GM12878 (cell line): ENCODE measurements at regions not wholly inside any gene's neighbourhood (a gene's known extent, or its start where the extent isn't known, plus 50 kb on each side); places are given as distances from the start of the nearest gene placed in this dataset.

Experiments used
- ATAC-seq: fragments of 200-7000 bp; cut with Tn5 transposase; 3 replicates; pipeline ENCODE4 v1.9.1; 2020; ENCODE audit warnings: mild to moderate bottlenecking, moderate library complexity
- BruUV-seq: library from RNA; stranded (reverse); fragments of 400-500 nt; replicated peaks from 2 replicates; lab custom pipeline; 2021; lab: Mats Ljungman, UMichigan
- CTCF ChIA-PET: fragments of 300-600 bp; sonication (Branson Sonifier 250); formaldehyde crosslinking; extraction: SDS; loops from one replicate; lab custom pipeline; 2021; ENCODE audit warnings: inconsistent platforms; lab: Yijun Ruan, JAX
- POLR2A ChIA-PET: fragments of 350-600 bp; formaldehyde crosslinking; extraction: SDS; loops from one replicate; lab custom pipeline; 2021; ENCODE audit warnings: inconsistent platforms; lab: Charles Lee
- RAD21 ChIA-PET: fragments of 300-600 bp; sonication (Branson Sonifier 250); formaldehyde crosslinking; loops from one replicate; lab custom pipeline; 2023; ENCODE audit warnings: antibody characterized with exemption; ENCODE audit not compliant: unreplicated experiment; lab: Charles Lee
- SMC1A ChIA-PET: fragments of 300-600 bp; sonication (Branson Sonifier 250); formaldehyde crosslinking; loops from one replicate; lab custom pipeline; 2023; ENCODE audit not compliant: unreplicated experiment, uncharacterized antibody; lab: Charles Lee
- DNase-seq: peaks from one replicate; pipeline ENCODE4 v3.0.0-alpha.2; 2011; ENCODE audit warnings: low read depth, low spot score
- FAIRE-seq: peaks from 3 replicates; lab custom pipeline; 2011; peaks lifted over from hg19 to GRCh38; lab: Jason Lieb, UNC
- H2AFZ ChIP-seq: 2 replicates; pipeline ENCODE4 v1.6.0; 2011; ENCODE audit warnings: low read depth, low read length, control low read depth; ENCODE audit not compliant: control insufficient read depth
- H3K27ac ChIP-seq: 2 replicates; pipeline ENCODE4 v1.5.1; 2011; ENCODE audit warnings: control low read depth; ENCODE audit not compliant: control insufficient read depth, insufficient read depth
- H3K27me3 ChIP-seq, 2 experiments: replicated peaks in 1 of 2; 2 replicates each; pipeline versions ENCODE4 v1.6.0 to v1.6.1; 2011; ENCODE audit warnings: low read length in 1 of 2; ENCODE audit not compliant: control insufficient read depth in 2 of 2, insufficient read depth in 2 of 2
- H3K36me3 ChIP-seq, 2 experiments: 2 replicates each; pipeline ENCODE4 v1.5.1; 2011; ENCODE audit warnings: low read length in 1 of 2; ENCODE audit not compliant: control insufficient read depth in 2 of 2, insufficient read depth in 2 of 2
- H3K4me1 ChIP-seq: 2 replicates; pipeline ENCODE4 v1.6.1; 2011; ENCODE audit warnings: mild to moderate bottlenecking, low read length, moderate library complexity, mixed read lengths; ENCODE audit not compliant: control insufficient read depth, insufficient read depth
- H3K4me2 ChIP-seq: 2 replicates; pipeline ENCODE4 v1.6.0; 2011; ENCODE audit warnings: control low read depth; ENCODE audit not compliant: control insufficient read depth, insufficient read depth
- H3K4me3 ChIP-seq: fragments of 200-600 bp; sonication (generic); 2 replicates; pipeline ENCODE4 v1.5.1; 2016
- H3K79me2 ChIP-seq: 2 replicates; pipeline ENCODE4 v1.6.0; 2011; ENCODE audit warnings: low read length; ENCODE audit not compliant: control insufficient read depth, insufficient read depth
- H3K9ac ChIP-seq: 2 replicates; pipeline ENCODE4 v1.8.0; 2011; ENCODE audit warnings: low read length, control low read depth, mixed read lengths; ENCODE audit not compliant: control insufficient read depth, insufficient read depth
- H3K9me3 ChIP-seq: replicated peaks from 3 replicates; pipeline ENCODE4 v1.5.1; 2011; ENCODE audit warnings: mild to moderate bottlenecking, low read length; ENCODE audit not compliant: control insufficient read depth, insufficient read depth
- H4K20me1 ChIP-seq: 2 replicates; pipeline ENCODE4 v1.6.0; 2011; ENCODE audit not compliant: control insufficient read depth, insufficient read depth
- BCL11A ChIP-seq: IDR thresholded peaks from 2 replicates; pipeline ENCODE4 v1.6.1; 2011; ENCODE audit warnings: low read depth, low read length
- CEBPB ChIP-seq, 2 experiments: fragments of 150-350 bp in 1 of 2; IDR thresholded peaks; 2 replicates each; pipeline ENCODE4 v1.6.1; 2012 to 2014; ENCODE audit warnings: low read depth in 2 of 2, low read length in 2 of 2, borderline replicate concordance in 1 of 2, inconsistent platforms in 1 of 2
- E4F1 ChIP-seq: fragments of 450-650 bp; IDR thresholded peaks from 2 replicates; pipeline ENCODE4 v1.6.1; 2018; ENCODE audit warnings: borderline replicate concordance, mild to moderate bottlenecking; ENCODE audit not compliant: partially characterized antibody
- EZH2 ChIP-seq: IDR thresholded peaks from 2 replicates; pipeline ENCODE4 v1.6.1; 2012; ENCODE audit warnings: low read depth, mild to moderate bottlenecking, control low read depth, inconsistent platforms, low read length, borderline replicate concordance; ENCODE audit not compliant: control insufficient read depth
- GATAD2B ChIP-seq: fragments of 450-650 bp; conservative IDR thresholded peaks from 2 replicates; pipeline ENCODE4 v1.6.1; 2017; ENCODE audit warnings: low read depth, mild to moderate bottlenecking, moderate library complexity
- HSF1 ChIP-seq: fragments of 150-350 bp; IDR thresholded peaks from 2 replicates; pipeline ENCODE4 v1.6.1; 2014; ENCODE audit warnings: mild to moderate bottlenecking, low read depth, low read length
- NFYA ChIP-seq: IDR thresholded peaks from 2 replicates; pipeline ENCODE4 v1.6.1; 2011; ENCODE audit warnings: low read depth, mild to moderate bottlenecking, low read length, improper control_type of control experiment, borderline replicate concordance
- SUPT20H ChIP-seq: IDR thresholded peaks from 2 replicates; pipeline ENCODE4 v1.6.1; 2011; ENCODE audit warnings: low read depth, mild to moderate bottlenecking, low read length, moderate library complexity, borderline replicate concordance; ENCODE audit not compliant: control insufficient read depth
- TCF3 ChIP-seq: IDR thresholded peaks from 2 replicates; pipeline ENCODE4 v1.6.1; 2012; ENCODE audit warnings: low read depth, mild to moderate bottlenecking, low read length, borderline replicate concordance; ENCODE audit not compliant: insufficient read depth
- ZBTB11 ChIP-seq: fragments of 450-650 bp; formaldehyde crosslinking; IDR thresholded peaks from 2 replicates; pipeline ENCODE4 v1.5.0; 2022; ENCODE audit warnings: mild to moderate bottlenecking, missing genetic modification characterization
- ZNF217 ChIP-seq: fragments of 450-650 bp; IDR thresholded peaks from 2 replicates; pipeline ENCODE4 v1.6.1; 2017; ENCODE audit warnings: antibody characterized with exemption, mild to moderate bottlenecking
- ZNF622 ChIP-seq: fragments of 450-650 bp; IDR thresholded peaks from 2 replicates; pipeline ENCODE4 v1.6.1; 2017; ENCODE audit warnings: mild to moderate bottlenecking, inconsistent platforms
- WGBS: methylation state at CpG from one replicate; pipeline ENCODE4 v1.1.6; 2016; ENCODE audit warnings: low lambda C conversion rate; ENCODE audit not compliant: insufficient replicate concordance, insufficient coverage; ENCODE audit errors: missing lambda C conversion rate; 5-methylcytosine and 5-hydroxymethylcytosine counted together
- in situ Hi-C: fragments of 300-500 bp; cut with MboI; formaldehyde crosslinking; loops from 9 replicates; pipeline ENCODE4 v1.14.3; 2018; ENCODE audit warnings: mixed read lengths
- intact Hi-C: fragments of 100-400 bp; cut with micrococcal nuclease; formaldehyde crosslinking; loops from one replicate; pipeline ENCODE4 v1.14.2; 2022; ENCODE audit not compliant: unreplicated experiment

GRCh38 chr17:71500761-71501555 is 619.9 kb upstream of the SOX9 start:
- Histone ChIP-seq H3K4me1 (no peaks in the 10 kb centered on the region), H4K20me1 (no peaks in the 10 kb centered on the region), H3K4me2 (no peak overlapping the region), H3K36me3 (no peaks in the 10 kb centered on the region), H3K4me3 (no peak overlapping the region), H3K79me2 (no peaks in the 10 kb centered on the region), H3K9ac (no peak overlapping the region), H3K27me3 (no peaks in the 10 kb centered on the region), H3K9me3 (no peaks in the 10 kb centered on the region), H2AFZ (no peak overlapping the region), H3K27ac (no peak overlapping the region)
- no TSS peak for BruUV-seq
- POLR2A ChIA-PET: no interaction called here
- intact Hi-C loops (no loop called here), in situ Hi-C loops (no loop called here)
- DNase-seq: no peak
- no peak for ATAC-seq
- no peak for FAIRE-seq
- WGBS: 11% methylated on average over 3 of the region's 3 CpGs
- CTCF ChIA-PET: no interaction called here
- RAD21 ChIA-PET: no interaction called here
- TF ChIP-seq HSF1: no peak
- TF ChIP-seq ZNF217: no peak
- no peak for TF ChIP-seq ZNF622
- TF ChIP-seq EZH2: no peak
- TF ChIP-seq GATAD2B: no peak
- TF ChIP-seq TCF3: no peak
- no peak for TF ChIP-seq E4F1
- TF ChIP-seq SUPT20H: no peak
- no peak for TF ChIP-seq BCL11A
- no peak for TF ChIP-seq CEBPB (IDR thresholded peaks at IDR 0.05; ENCODE audit: borderline replicate concordance in 1 of 2, low read depth in 2 of 2, low read length in 2 of 2)
- TF ChIP-seq ZBTB11: no peak
- TF ChIP-seq NFYA: no peak
- SMC1A ChIA-PET: no interaction called here
